Brain microvascular endothelial cell (primary cell): ENCODE measurements at regions not wholly inside any gene's neighbourhood (a gene's known extent, or its start where the extent isn't known, plus 50 kb on each side); places are given as distances from the start of the nearest gene placed in this dataset.

Experiments used
- DNase-seq: peaks from one replicate; pipeline ENCODE4 v3.0.0-alpha.2; 2020
- H3K27ac ChIP-seq: fragments of 250-450 bp; sonication (Bioruptor Pico); 2 replicates; pipeline ENCODE4 v1.5.1; 2020; ENCODE audit warnings: mild to moderate bottlenecking, moderate library complexity
- H3K27me3 ChIP-seq: fragments of 250-450 bp; sonication (Bioruptor Pico); replicated peaks from 2 replicates; pipeline ENCODE4 v1.5.1; 2020; ENCODE audit warnings: mild to moderate bottlenecking
- H3K36me3 ChIP-seq: fragments of 250-450 bp; sonication (Bioruptor Pico); replicated peaks from 2 replicates; pipeline ENCODE4 v1.5.1; 2020; ENCODE audit warnings: mild to moderate bottlenecking
- H3K4me3 ChIP-seq: 2 replicates; pipeline ENCODE4 v1.5.1; 2011; ENCODE audit warnings: low read depth, mild to moderate bottlenecking, control low read depth, low read length, moderate library complexity
- CTCF ChIP-seq: IDR thresholded peaks from 2 replicates; pipeline ENCODE4 v1.5.1; 2011; ENCODE audit warnings: low read depth, mild to moderate bottlenecking, moderate library complexity, low read length, control low read depth, inconsistent platforms; ENCODE audit errors: missing control alignments
- in situ Hi-C: cut with HindIII; loops from 2 replicates; pipeline ENCODE4 v1.10.0; 2017; ENCODE audit warnings: low sequenced_read_pairs, low pct_ligation_motif_present

GRCh38 chr13:89217813-89218212 lies 1546.6 kb downstream of the SLITRK5 start:
- no peak for DNase-seq

GRCh38 chr13:89221557-89222158 lies 1550.5 kb downstream of the SLITRK5 start:
- TF ChIP-seq CTCF: no peak
- no peaks in the 10 kb centered on the region for H3K36me3 ChIP-seq
- in situ Hi-C loops: no loop called here
- no peak for DNase-seq
- no peaks in the 10 kb centered on the region for H3K27me3 ChIP-seq
- no peak overlapping the region for H3K27ac ChIP-seq
- H3K4me3 ChIP-seq: no peak overlapping the region

More at GRCh38 chr13:89217813-89218212, 1546.6 kb downstream of the SLITRK5 start:
- in situ Hi-C loops: no loop called here
- Histone ChIP-seq H3K36me3 (no peaks in the 10 kb centered on the region), H3K27me3 (no peaks in the 10 kb centered on the region), H3K27ac (no peak overlapping the region), H3K4me3 (no peak overlapping the region)
- TF ChIP-seq CTCF: no peak

GRCh38 chr13:89227356-89227755 lies 1556.2 kb downstream of the SLITRK5 start:
- Histone ChIP-seq H3K4me3 (no peak overlapping the region), H3K27me3 (no peaks in the 10 kb centered on the region), H3K36me3 (no peaks in the 10 kb centered on the region), H3K27ac (no peak overlapping the region)
- no peak for TF ChIP-seq CTCF
- no peak for DNase-seq
- in situ Hi-C loops: no loop called here

DNA sequence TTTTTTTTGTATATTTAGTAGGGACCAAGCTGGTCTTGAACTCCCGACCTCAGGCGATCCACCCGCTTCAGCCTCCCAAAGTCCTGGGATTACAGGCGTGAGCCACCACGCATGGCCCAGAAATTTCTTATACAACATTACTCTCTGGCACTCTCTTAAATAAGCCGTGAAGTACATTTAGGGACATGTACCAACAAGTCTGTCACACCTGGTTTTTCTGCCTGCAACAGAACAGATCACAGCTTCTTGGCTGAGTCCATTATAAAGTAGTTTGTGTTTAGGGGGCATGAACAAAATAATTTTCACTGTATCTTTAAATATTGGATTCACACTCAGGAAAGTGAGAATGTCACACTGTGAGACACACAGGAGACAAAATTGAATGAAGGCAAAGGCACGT lies 1567.3 kb downstream of the SLITRK5 start:
- in situ Hi-C loops: no loop called here
- no peak overlapping the region for H3K4me3 ChIP-seq
- TF ChIP-seq CTCF: no peak
- DNase-seq: no peak
- H3K27me3 ChIP-seq: no peaks in the 10 kb centered on the region
- no peak overlapping the region for H3K27ac ChIP-seq
- H3K36me3 ChIP-seq: no peaks in the 10 kb centered on the region

GRCh38 chr13:89239361-89240127 lies 1568.4 kb downstream of the SLITRK5 start:
- TF ChIP-seq CTCF: no peak
- Histone ChIP-seq H3K27me3 (no peaks in the 10 kb centered on the region), H3K27ac (no peak overlapping the region), H3K4me3 (no peak overlapping the region), H3K36me3 (no peaks in the 10 kb centered on the region)
- no peak for DNase-seq
- in situ Hi-C loops: no loop called here
